Central memory CD8-positive, alpha-beta T cell (primary cell): ENCODE measurements at regions not wholly inside any gene's neighbourhood (a gene's known extent, or its start where the extent isn't known, plus 50 kb on each side); places are given as distances from the start of the nearest gene placed in this dataset.

ENCODE experiments used
- ATAC-seq: fragments of 150-1000 bp; cut with Tn5 transposase; replicated peaks from 2 replicates; pipeline ENCODE4 v1.10.0; 2022; ENCODE audit warnings: mild to moderate bottlenecking, moderate FRiP score, moderate number of reproducible peaks; ENCODE audit not compliant: poor library complexity, severe bottlenecking; ENCODE audit errors: extremely low read depth
- DNase-seq, 2 donors: peaks; one replicate each; pipeline ENCODE4 v3.0.0; 2021; ENCODE audit warnings: low spot score in 2 of 2
- H3K27ac Mint-ChIP-seq: one replicate; pipeline ENCODE4 v1.8.0; 2022; ENCODE audit warnings: low read depth, mild to moderate bottlenecking, moderate library complexity, mixed read lengths
- H3K27me3 Mint-ChIP-seq: one replicate; pipeline ENCODE4 v1.8.0; 2022; ENCODE audit warnings: mixed read lengths
- H3K36me3 Mint-ChIP-seq: one replicate; pipeline ENCODE4 v1.8.0; 2022; ENCODE audit warnings: mild to moderate bottlenecking, moderate library complexity, mixed read lengths; ENCODE audit not compliant: insufficient read depth
- H3K4me1 Mint-ChIP-seq: one replicate; pipeline ENCODE4 v1.8.0; 2022; ENCODE audit warnings: mixed read lengths
- H3K4me3 Mint-ChIP-seq: one replicate; pipeline ENCODE4 v1.8.0; 2022; ENCODE audit warnings: mild to moderate bottlenecking, moderate library complexity, mixed read lengths
- H3K9me3 Mint-ChIP-seq: one replicate; pipeline ENCODE4 v1.8.0; 2022; ENCODE audit warnings: mixed read lengths

DNA sequence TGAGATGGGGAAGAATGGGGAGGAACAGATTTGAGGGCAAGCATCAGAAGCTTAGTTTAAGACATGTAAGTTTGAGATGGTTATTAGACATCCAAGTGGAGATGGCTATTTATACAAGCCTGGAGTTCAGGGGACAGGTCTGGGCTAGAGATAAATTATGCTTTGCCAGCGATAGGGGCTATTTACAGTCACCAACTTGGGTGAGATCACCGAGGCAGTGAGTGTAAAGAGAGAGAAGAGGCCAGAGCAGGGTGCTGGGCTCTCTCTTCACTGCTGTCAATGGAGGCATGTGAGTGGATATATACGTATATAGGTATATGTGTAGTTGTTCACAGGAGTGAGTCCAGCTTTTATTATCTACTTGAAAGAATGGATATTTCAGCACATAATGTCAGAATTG is 81.0 kb downstream of the QPCT start:
- Mint-ChIP-seq H3K4me3 (no peak overlapping the region), H3K27me3 (no peaks in the 10 kb centered on the region), H3K27ac (no peak overlapping the region), H3K9me3 (no peaks in the 10 kb centered on the region), H3K4me1 (no peaks in the 10 kb centered on the region), H3K36me3 (no peaks in the 10 kb centered on the region)
- no peak for ATAC-seq
- DNase-seq = no peak

DNA sequence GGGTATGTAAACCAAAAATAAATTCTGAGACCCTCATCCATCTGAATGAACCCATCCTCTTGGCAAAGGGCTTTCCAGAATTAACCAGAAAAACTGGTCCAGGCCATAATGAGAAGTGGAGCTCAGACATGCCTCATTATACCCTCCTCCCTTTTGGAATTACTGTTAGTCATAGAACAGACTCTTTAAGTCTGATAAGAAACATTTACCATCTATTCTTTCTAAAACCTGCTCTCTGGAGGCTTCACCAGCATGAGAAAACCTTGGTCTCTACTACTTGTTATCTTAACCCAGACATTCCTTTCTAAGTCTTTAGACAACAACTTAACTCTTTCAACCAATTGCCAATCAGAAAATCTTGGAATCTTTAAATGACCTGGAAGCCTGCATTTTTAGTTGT is 82.8 kb downstream of the QPCT start:
- Mint-ChIP-seq H3K36me3 (no peaks in the 10 kb centered on the region), H3K9me3 (no peaks in the 10 kb centered on the region), H3K4me1 (no peaks in the 10 kb centered on the region), H3K27ac (no peak overlapping the region), H3K27me3 (no peaks in the 10 kb centered on the region), H3K4me3 (no peak overlapping the region)
- ATAC-seq (no peak), DNase-seq (no peak)

- DNase-seq (no peak), ATAC-seq (no peak)
- H3K27ac Mint-ChIP-seq = no peak overlapping the region
Observed at GRCh38 chr2:37436323-37436722, 91.9 kb downstream of the QPCT start.

DNA sequence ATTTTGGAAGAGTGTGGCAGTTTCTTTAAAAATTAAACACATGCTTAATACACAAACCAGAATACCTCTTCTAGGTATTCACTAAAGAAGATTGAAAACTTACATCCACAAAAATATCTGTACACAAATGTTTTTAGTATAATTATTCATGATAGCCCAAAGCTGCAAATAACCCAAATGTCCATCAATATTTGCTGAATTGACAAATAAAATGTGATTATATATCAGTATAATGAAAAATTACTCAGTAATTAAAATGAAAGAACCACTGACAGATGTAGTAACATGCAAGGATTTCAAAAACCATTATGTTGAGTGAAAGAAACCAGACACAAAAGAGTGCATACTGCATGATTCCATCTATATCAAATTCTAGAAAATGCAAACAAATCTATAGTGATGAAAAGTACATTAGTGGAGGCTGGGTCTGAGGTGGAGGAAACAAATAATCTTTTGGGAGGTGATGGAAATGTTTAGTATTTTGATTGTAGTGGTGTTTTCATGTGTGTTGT is 94.8 kb downstream of the QPCT start:
- Mint-ChIP-seq H3K27me3 (peaks cover 21% of the 10 kb centered on the region), H3K9me3 (no peaks in the 10 kb centered on the region), H3K36me3 (no peaks in the 10 kb centered on the region), H3K4me3 (no peak overlapping the region), H3K27ac (no peak overlapping the region), H3K4me1 (no peaks in the 10 kb centered on the region)
- DNase-seq = no peak
- ATAC-seq = no peak

More at GRCh38 chr2:37436323-37436722, 91.9 kb downstream of the QPCT start:
- peaks cover 28% of the 10 kb centered on the region for H3K27me3 Mint-ChIP-seq
- no peaks in the 10 kb centered on the region for H3K9me3 Mint-ChIP-seq
- H3K4me1 Mint-ChIP-seq = no peaks in the 10 kb centered on the region
- no peaks in the 10 kb centered on the region for H3K36me3 Mint-ChIP-seq
- H3K4me3 Mint-ChIP-seq = no peak overlapping the region

DNA sequence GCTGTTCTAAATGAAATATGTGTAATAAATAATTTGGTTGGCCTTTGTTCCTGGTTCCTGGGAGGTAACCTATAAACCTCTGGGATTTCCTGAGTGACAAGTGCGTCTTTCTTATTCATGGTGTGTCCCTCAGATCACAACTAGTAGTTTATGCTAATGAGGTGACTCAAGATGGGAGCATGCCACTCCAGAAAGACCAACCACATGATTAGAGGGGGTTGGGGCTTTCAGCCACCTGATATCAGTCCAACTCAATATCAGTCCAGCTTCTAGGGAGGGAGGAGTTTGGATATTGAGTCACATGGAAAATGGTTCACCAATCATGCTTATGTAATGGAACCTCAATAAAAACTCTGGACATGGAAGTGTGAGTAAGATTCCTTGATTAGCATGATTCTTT is 96.6 kb downstream of the QPCT start:
- ATAC-seq (no peak), DNase-seq (no peak)
- no peak overlapping the region for H3K4me3 Mint-ChIP-seq
- no peaks in the 10 kb centered on the region for H3K9me3 Mint-ChIP-seq
- no peaks in the 10 kb centered on the region for H3K36me3 Mint-ChIP-seq
- H3K27me3 Mint-ChIP-seq = peaks cover 13% of the 10 kb centered on the region
- H3K4me1 Mint-ChIP-seq = no peaks in the 10 kb centered on the region
- no peak overlapping the region for H3K27ac Mint-ChIP-seq

GRCh38 chr2:37443082-37443481 is 98.7 kb downstream of the QPCT start:
- ATAC-seq = no peak
- H3K4me3 Mint-ChIP-seq = no peak overlapping the region
- no peaks in the 10 kb centered on the region for H3K9me3 Mint-ChIP-seq
- no peaks in the 10 kb centered on the region for H3K36me3 Mint-ChIP-seq
- peaks cover 22% of the 10 kb centered on the region for H3K27me3 Mint-ChIP-seq
- no peaks in the 10 kb centered on the region for H3K4me1 Mint-ChIP-seq
- H3K27ac Mint-ChIP-seq = no peak overlapping the region
- DNase-seq = no peak

GRCh38 chr2:37447446-37447845 is 103.0 kb downstream of the QPCT start:
- no peaks in the 10 kb centered on the region for H3K36me3 Mint-ChIP-seq
- ATAC-seq (no peak), DNase-seq (no peak)
- peaks cover 5% of the 10 kb centered on the region for H3K4me1 Mint-ChIP-seq
- no peak overlapping the region for H3K27ac Mint-ChIP-seq
- H3K4me3 Mint-ChIP-seq = no peak overlapping the region
- H3K27me3 Mint-ChIP-seq = peaks cover 22% of the 10 kb centered on the region
- H3K9me3 Mint-ChIP-seq = peaks cover 4% of the 10 kb centered on the region

DNA sequence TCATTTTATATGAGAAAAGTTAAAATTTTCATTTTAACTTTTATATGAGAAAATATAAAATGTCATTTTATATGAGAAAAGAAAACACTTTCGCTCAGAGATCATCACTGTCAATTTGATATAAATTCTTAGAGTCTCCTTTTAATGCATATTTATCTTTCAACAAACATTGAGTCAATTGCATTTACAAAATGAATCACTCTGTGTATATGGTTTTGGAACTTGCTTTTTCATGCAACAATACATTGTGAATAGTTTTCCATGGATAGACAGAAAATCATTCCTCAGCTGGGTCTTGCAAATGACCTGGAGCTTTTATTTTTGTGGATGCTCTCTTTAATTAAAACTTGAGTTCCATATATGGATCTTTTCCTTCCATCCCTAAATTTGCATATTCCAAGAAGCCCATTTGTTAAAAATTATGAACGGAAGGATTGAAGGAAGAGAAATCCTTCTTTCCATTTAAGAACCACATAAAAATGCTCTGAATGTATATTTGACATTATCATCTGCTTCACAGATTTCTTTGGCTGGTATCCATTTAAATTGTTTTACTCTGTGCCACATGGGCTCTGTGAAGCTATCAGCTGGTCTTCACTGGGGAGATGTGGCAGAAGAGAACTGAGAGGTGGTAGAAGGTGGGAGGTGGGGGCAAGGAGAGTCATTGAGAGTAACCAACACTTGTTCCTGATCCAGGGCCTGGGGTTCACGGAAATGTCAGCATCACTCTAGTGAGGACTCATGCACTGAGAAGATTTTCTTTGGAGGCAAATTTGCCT is 104.1 kb downstream of the QPCT start:
- Mint-ChIP-seq H3K27me3 (peaks cover 22% of the 10 kb centered on the region), H3K27ac (no peak overlapping the region), H3K4me1 (peaks cover 14% of the 10 kb centered on the region), H3K9me3 (peaks cover 5% of the 10 kb centered on the region), H3K36me3 (no peaks in the 10 kb centered on the region), H3K4me3 (no peak overlapping the region)
- ATAC-seq = no peak
- DNase-seq = no peak

- no peak for DNase-seq
- no peak for ATAC-seq
- Mint-ChIP-seq H3K4me1 (peaks cover 14% of the 10 kb centered on the region), H3K27me3 (peaks cover 22% of the 10 kb centered on the region), H3K36me3 (no peaks in the 10 kb centered on the region), H3K4me3 (no peak overlapping the region), H3K27ac (no peak overlapping the region), H3K9me3 (peaks cover 5% of the 10 kb centered on the region)
Observed at GRCh38 chr2:37449761-37450296, 105.4 kb downstream of the QPCT start.

DNA sequence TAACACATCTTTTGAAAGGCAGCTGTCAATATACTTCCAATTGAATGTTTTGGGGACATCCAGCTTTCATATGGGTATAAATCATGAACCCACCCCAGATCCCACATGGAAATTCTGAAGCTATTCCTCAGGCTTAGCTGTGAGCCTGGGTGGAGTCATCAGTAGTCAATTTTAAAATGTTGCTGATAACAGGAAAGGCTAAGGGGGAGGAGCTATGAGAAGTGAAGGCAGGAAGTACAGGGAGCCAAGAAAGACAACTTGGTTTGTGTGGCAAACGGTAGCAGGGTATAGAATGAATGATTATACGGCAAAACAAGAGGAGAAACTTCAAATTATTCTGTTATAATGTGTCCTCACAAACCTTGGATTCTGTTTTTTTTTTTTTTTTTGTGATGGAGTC is 108.6 kb downstream of the QPCT start:
- DNase-seq = no peak
- Mint-ChIP-seq H3K4me1 (peaks cover 36% of the 10 kb centered on the region), H3K36me3 (no peaks in the 10 kb centered on the region), H3K4me3 (peak overlapping the region; percentile 38), H3K27me3 (peaks cover under 1% of the 10 kb centered on the region), H3K27ac (peak overlapping the region; percentile 7), H3K9me3 (peaks cover 10% of the 10 kb centered on the region)
- peak; percentile 50 for ATAC-seq

- Mint-ChIP-seq H3K4me3 (no peak overlapping the region), H3K4me1 (peaks cover 48% of the 10 kb centered on the region), H3K36me3 (peaks cover 1% of the 10 kb centered on the region), H3K27ac (peak overlapping the region; percentile 6), H3K27me3 (no peaks in the 10 kb centered on the region), H3K9me3 (peaks cover 10% of the 10 kb centered on the region)
- ATAC-seq (no peak), DNase-seq (no peak)
Observed at GRCh38 chr2:37454851-37455762, 110.7 kb downstream of the QPCT start.

DNA sequence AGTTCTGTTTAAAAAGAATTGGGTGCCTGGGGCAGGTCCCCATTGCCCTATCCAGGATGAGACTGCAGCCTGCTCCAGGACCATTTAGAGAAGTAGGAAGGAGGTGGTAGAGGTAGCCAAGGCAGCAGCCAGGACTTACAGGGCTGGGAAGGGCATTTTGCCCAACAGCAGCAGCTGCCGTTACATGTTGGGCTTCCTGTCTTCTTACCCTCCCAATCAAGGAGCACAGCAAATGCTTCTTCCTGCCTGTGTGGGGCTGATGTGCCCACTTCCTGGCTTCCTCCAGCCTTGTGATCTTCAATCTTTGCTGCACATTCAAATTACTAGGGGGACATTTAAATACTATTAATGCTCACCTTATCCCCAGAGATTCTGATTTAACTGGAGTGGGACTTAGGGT is 112.0 kb downstream of the QPCT start:
- DNase-seq (peak in 1 of 2 donors; percentile 27), ATAC-seq (peak; percentile 85)
- peak overlapping the region; percentile 83 for H3K27ac Mint-ChIP-seq
- H3K9me3 Mint-ChIP-seq = peaks cover 10% of the 10 kb centered on the region
- no peaks in the 10 kb centered on the region for H3K27me3 Mint-ChIP-seq
- H3K4me3 Mint-ChIP-seq = peak overlapping the region; percentile 59
- peaks cover 4% of the 10 kb centered on the region for H3K36me3 Mint-ChIP-seq
- H3K4me1 Mint-ChIP-seq = peaks cover 62% of the 10 kb centered on the region
